Urinary bladder (tissue), 3 donors: ENCODE measurements at regions not wholly inside any gene's neighbourhood (a gene's known extent, or its start where the extent isn't known, plus 50 kb on each side); places are given as distances from the start of the nearest gene placed in this dataset.

Experiments
- DNase-seq: peaks from one replicate; pipeline ENCODE4 v3.0.0-alpha.2; 2015; ENCODE audit errors: extremely low spot score
- H3K27ac ChIP-seq: one replicate; pipeline ENCODE4 v1.5.1; 2013; ENCODE audit warnings: low read depth, mild to moderate bottlenecking, moderate library complexity
- H3K36me3 ChIP-seq: one replicate; pipeline ENCODE4 v1.6.1; 2013; ENCODE audit warnings: mild to moderate bottlenecking, moderate library complexity; ENCODE audit not compliant: insufficient read depth
- H3K4me1 ChIP-seq: one replicate; pipeline ENCODE4 v1.6.1; 2013; ENCODE audit warnings: mild to moderate bottlenecking, moderate library complexity; ENCODE audit not compliant: insufficient read depth
- H3K4me3 ChIP-seq: one replicate; pipeline ENCODE4 v1.5.1; 2013; ENCODE audit warnings: low read depth, low read length
- WGBS: extraction: QIAGEN DNeasy Blood & Tissue Kit; methylation state at CpG from one replicate; pipeline ENCODE4 v1.1.7; 2013; 5-methylcytosine and 5-hydroxymethylcytosine counted together
- donor health status: healthy with polysubstance abuse.
- donor health status: healthy.

DNA sequence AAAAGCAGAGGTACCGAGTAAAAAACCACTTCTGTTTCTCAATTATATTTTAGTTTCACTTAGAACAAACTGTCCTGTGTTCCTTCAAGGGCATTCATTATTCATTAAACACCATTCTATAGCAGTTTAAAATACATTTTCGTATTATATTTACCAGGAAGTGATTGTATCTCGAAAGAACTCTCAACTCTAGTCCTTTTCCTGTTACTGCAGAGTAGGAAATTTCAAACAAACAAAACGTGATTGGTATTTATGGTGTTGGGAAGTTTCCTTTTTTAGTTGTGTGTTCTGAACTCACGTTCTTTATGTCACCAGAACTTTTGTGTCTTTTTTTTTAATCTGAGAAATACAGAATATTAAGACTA lies 139.5 kb upstream of the BTBD3 start:
- 25% methylated on average over 5 of the region's 5 CpGs for WGBS
- H3K4me3 ChIP-seq: no peak overlapping the region
- H3K36me3 ChIP-seq: no peaks in the 10 kb centered on the region
- DNase-seq: no peak
- H3K4me1 ChIP-seq: no peaks in the 10 kb centered on the region
- H3K27ac ChIP-seq: no peak overlapping the region

GRCh38 chr20:11780765-11781369 lies 136.8 kb upstream of the BTBD3 start:
- no peaks in the 10 kb centered on the region for H3K36me3 ChIP-seq
- no peaks in the 10 kb centered on the region for H3K4me1 ChIP-seq
- no peak overlapping the region for H3K4me3 ChIP-seq
- H3K27ac ChIP-seq: no peak overlapping the region
- DNase-seq: no peak
- 77% methylated on average over 2 of the region's 2 CpGs for WGBS

- DNase-seq: no peak
- Histone ChIP-seq H3K36me3 (no peaks in the 10 kb centered on the region), H3K4me3 (no peak overlapping the region), H3K4me1 (no peaks in the 10 kb centered on the region), H3K27ac (no peak overlapping the region)
- WGBS: 85% methylated on average over 6 of the region's 6 CpGs
Measured at GRCh38 chr20:11783102-11783850, 134.4 kb upstream of the BTBD3 start.

DNA sequence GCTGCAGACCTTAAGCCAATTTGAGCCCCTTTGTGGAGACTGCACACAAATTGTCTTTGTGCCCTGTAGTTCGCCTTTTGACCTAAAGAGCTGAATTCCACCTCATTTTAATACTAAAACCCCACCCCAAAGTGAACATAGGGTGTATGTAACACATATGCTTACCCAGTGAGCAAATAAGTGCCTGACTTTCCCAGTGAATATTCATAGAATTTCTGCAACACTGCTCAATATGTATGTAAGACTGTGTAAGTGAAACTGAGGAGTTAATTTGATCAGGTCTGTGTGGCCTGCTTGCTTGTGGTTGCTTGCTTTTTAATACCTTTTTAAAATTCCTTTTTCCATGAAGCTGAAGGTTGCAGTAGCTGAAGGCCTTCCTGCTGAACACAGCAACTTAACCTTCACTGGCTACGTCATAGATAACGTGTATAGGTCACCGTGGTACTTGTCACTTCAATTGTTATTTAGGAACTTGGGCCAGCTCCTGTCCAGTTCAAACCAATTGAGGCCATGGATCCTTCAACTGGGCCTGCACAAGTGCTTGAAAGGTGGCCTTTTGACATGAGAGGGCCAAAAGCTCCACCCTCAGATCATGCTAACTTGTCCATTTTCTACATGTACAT lies 131.7 kb upstream of the BTBD3 start:
- H3K4me1 ChIP-seq: no peaks in the 10 kb centered on the region
- DNase-seq: no peak
- no peak overlapping the region for H3K4me3 ChIP-seq
- WGBS: 92% methylated on average over 4 of the region's 4 CpGs
- H3K36me3 ChIP-seq: no peaks in the 10 kb centered on the region
- no peak overlapping the region for H3K27ac ChIP-seq

DNA sequence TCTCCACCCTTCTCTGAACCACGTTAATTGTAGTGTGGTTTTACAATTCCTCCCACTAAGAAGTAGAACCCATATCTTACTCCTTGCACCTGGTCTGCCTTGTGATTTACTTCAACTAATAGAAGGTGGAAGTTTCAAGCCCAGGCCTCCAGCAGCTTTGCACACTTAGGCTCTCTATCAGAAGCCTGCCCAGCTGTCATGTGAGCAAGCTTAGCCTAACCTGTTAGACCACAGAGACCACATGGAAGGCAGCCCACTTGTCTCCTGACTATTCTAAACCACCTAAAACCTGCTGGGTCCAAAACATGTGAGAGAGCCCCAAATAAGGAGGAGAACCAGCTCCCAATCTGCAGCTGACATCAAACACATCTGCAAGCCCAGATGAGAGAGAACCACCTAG lies 127.6 kb upstream of the BTBD3 start:
- DNase-seq: no peak
- Histone ChIP-seq H3K4me1 (no peaks in the 10 kb centered on the region), H3K4me3 (no peak overlapping the region), H3K27ac (no peak overlapping the region), H3K36me3 (no peaks in the 10 kb centered on the region)
- 84% methylated on average over 1 of the region's 1 CpG for WGBS

- Histone ChIP-seq H3K36me3 (no peaks in the 10 kb centered on the region), H3K27ac (no peak overlapping the region), H3K4me3 (no peak overlapping the region), H3K4me1 (no peaks in the 10 kb centered on the region)
- WGBS: 88% methylated on average over 2 of the region's 2 CpGs
- no peak for DNase-seq
Measured at GRCh38 chr20:11791316-11791715, 126.4 kb upstream of the BTBD3 start.

GRCh38 chr20:11791835-11792567 lies 125.7 kb upstream of the BTBD3 start:
- Histone ChIP-seq H3K4me1 (no peaks in the 10 kb centered on the region), H3K27ac (no peak overlapping the region), H3K36me3 (no peaks in the 10 kb centered on the region), H3K4me3 (no peak overlapping the region)
- peak; percentile 48 for DNase-seq
- 89% methylated on average over 9 of the region's 9 CpGs for WGBS

DNA sequence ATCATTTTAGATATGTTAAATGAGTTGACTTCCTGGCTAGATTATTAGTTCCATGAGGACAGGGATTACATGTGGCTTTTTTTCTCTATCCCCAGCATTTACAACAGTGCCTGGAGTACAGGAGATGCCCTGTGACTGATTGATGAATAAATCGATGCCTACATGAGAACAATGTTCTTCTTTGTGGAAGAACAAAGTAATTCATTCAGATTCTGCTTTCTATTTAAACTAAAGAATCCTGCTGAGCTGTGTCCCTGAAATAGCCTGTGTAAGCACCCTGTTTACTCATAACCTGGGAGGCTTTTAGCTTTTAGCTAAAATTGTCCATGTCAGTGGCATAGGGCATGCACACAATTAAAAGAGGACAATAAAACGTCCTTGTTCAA lies 125.1 kb upstream of the BTBD3 start:
- Histone ChIP-seq H3K27ac (no peak overlapping the region), H3K36me3 (no peaks in the 10 kb centered on the region), H3K4me1 (no peaks in the 10 kb centered on the region), H3K4me3 (no peak overlapping the region)
- WGBS: 62% methylated on average over 2 of the region's 2 CpGs
- no peak for DNase-seq

DNA sequence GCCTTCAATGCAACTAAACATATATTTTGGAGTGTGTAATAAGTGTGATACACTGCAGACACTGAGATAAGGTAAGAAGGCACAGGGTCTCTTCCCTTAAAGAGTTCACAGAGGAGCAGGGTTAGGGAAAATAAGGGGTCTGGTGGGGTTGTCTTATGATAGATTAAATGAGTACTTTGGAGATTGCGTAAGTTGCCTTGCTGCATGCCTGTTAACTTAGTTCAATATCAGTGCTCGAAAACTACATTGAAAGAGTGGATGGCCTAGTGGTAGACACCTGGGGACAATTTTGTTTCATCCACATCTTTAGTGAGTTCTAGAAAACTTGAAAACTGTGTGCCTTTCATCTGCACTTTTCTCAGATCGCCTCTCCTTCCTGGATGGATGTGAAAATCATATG lies 123.2 kb upstream of the BTBD3 start:
- WGBS: 95% methylated on average over 3 of the region's 3 CpGs
- Histone ChIP-seq H3K27ac (no peak overlapping the region), H3K4me1 (no peaks in the 10 kb centered on the region), H3K36me3 (no peaks in the 10 kb centered on the region), H3K4me3 (no peak overlapping the region)
- DNase-seq: no peak

DNA sequence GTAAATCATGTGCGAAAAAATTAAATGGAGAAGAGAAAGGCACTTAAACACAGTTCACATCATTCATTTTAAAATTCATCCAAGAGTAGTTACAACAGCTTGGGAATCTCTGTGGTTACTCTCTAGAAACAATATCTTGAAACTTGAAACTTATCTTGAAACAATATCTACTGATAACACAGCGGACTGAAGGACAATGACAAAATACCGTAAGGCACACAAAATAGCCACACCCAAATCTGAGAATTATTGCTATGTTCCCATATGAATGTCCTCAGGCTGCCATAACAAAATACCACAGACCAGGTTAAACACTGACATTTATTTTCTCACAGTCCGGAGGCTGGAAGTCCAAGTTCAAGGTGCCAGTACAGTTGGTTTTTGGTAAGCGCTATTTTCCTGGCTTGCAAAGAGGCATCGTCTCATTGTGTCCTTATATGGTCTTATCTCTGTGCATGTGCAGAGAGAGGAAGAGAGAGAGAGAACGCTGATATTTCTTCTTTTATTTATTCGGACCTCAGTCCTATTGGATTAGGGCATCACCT lies 122.5 kb upstream of the BTBD3 start:
- Histone ChIP-seq H3K4me1 (no peaks in the 10 kb centered on the region), H3K27ac (no peak overlapping the region), H3K36me3 (no peaks in the 10 kb centered on the region), H3K4me3 (no peak overlapping the region)
- 92% methylated on average over 8 of the region's 8 CpGs for WGBS
- no peak for DNase-seq

DNA sequence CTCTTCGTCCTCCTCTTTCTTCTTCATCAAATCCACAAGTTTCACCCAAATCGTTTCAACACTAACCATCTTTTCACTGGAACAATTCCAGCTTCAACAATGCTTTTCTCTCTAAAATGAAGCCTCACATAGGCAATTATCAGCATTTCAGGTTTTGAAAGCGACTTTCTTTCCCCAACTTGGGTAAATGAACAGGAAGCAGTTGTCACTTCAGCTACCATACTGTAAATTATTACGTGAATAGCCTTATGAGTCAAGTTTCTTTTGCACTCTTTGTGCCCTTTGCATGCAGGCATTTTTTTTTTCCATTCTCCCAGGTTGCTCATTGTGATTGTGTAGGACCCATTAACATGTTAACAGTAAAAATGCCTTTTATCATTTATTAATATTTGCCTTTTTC lies 121.7 kb upstream of the BTBD3 start:
- no peak overlapping the region for H3K4me3 ChIP-seq

GRCh38 chr20:11797156-11797555 lies 120.5 kb upstream of the BTBD3 start:
- Histone ChIP-seq H3K27ac (no peak overlapping the region), H3K36me3 (no peaks in the 10 kb centered on the region), H3K4me1 (no peaks in the 10 kb centered on the region), H3K4me3 (no peak overlapping the region)
- DNase-seq: no peak

More for the DNA sequence above, 121.7 kb upstream of the BTBD3 start:
- Histone ChIP-seq H3K36me3 (no peaks in the 10 kb centered on the region), H3K27ac (no peak overlapping the region), H3K4me1 (no peaks in the 10 kb centered on the region)
- 83% methylated on average over 4 of the region's 4 CpGs for WGBS
- no peak for DNase-seq

GRCh38 chr20:11799281-11799684 lies 118.4 kb upstream of the BTBD3 start:
- no peak for DNase-seq
- 84% methylated on average over 2 of the region's 2 CpGs for WGBS
- Histone ChIP-seq H3K36me3 (no peaks in the 10 kb centered on the region), H3K4me1 (no peaks in the 10 kb centered on the region), H3K27ac (no peak overlapping the region), H3K4me3 (no peak overlapping the region)
